Hepatocyte (in vitro differentiated cells): ENCODE measurements at regions not wholly inside any gene's neighbourhood (a gene's known extent, or its start where the extent isn't known, plus 50 kb on each side); places are given as distances from the start of the nearest gene placed in this dataset.

Experiments used
- DNase-seq: peaks from one replicate; pipeline ENCODE4 v3.0.0-alpha.2; 2016; ENCODE audit warnings: low spot score
- H2AFZ ChIP-seq: fragments of 200-600 bp; sonication (generic); 2 replicates; pipeline ENCODE4 v1.6.0; 2016; ENCODE audit warnings: antibody characterized with exemption, mild to moderate bottlenecking
- H3K27ac ChIP-seq: fragments of 200-600 bp; sonication (generic); 2 replicates; pipeline ENCODE4 v1.5.1; 2016; ENCODE audit warnings: mild to moderate bottlenecking
- H3K27me3 ChIP-seq: fragments of 200-600 bp; sonication (generic); 2 replicates; pipeline ENCODE4 v1.6.1; 2016
- H3K36me3 ChIP-seq: fragments of 200-600 bp; sonication (generic); replicated peaks from 2 replicates; pipeline ENCODE4 v1.5.1; 2016; ENCODE audit warnings: low read depth; ENCODE audit not compliant: insufficient read depth
- H3K4me1 ChIP-seq: fragments of 200-600 bp; sonication (generic); 2 replicates; pipeline ENCODE4 v1.5.1; 2016; ENCODE audit warnings: mild to moderate bottlenecking, moderate library complexity; ENCODE audit not compliant: insufficient read depth
- H3K4me2 ChIP-seq: fragments of 200-600 bp; sonication (generic); 2 replicates; pipeline ENCODE4 v1.6.0; 2016
- H3K4me3 ChIP-seq: fragments of 200-600 bp; sonication (generic); 2 replicates; pipeline ENCODE4 v1.5.1; 2016; ENCODE audit warnings: mild to moderate bottlenecking
- H3K79me2 ChIP-seq: fragments of 200-600 bp; sonication (generic); 2 replicates; pipeline ENCODE4 v1.6.0; 2017; ENCODE audit warnings: mild to moderate bottlenecking
- H3K9me2 ChIP-seq: fragments of 200-600 bp; sonication (generic); replicated peaks from 2 replicates; pipeline ENCODE4 v1.6.0; 2017; ENCODE audit warnings: mild to moderate bottlenecking; ENCODE audit not compliant: insufficient read depth
- H3K9me3 ChIP-seq: fragments of 200-600 bp; sonication (generic); 2 replicates; pipeline ENCODE4 v1.5.1; 2016; ENCODE audit warnings: low read depth, mild to moderate bottlenecking
- H4K20me1 ChIP-seq: fragments of 200-600 bp; sonication (generic); 2 replicates; pipeline ENCODE4 v1.6.0; 2016; ENCODE audit warnings: mild to moderate bottlenecking; ENCODE audit not compliant: insufficient read depth, poor library complexity, severe bottlenecking
- EZH2 ChIP-seq: fragments of 200-600 bp; sonication (generic); IDR thresholded peaks from 2 replicates; pipeline ENCODE4 v1.6.1; 2016; ENCODE audit warnings: antibody characterized with exemption, mild to moderate bottlenecking, borderline replicate concordance
- EZH2phosphoT487 ChIP-seq: fragments of 200-600 bp; sonication (generic); IDR thresholded peaks from one replicate; pipeline ENCODE4 v1.6.1; 2018; ENCODE audit warnings: antibody characterized with exemption, mild to moderate bottlenecking, low read depth, moderate library complexity; ENCODE audit not compliant: unreplicated experiment, severe bottlenecking
- WGBS: methylation state at CpG from one replicate; pipeline ENCODE4 v1.1.6; 2016; ENCODE audit warnings: low lambda C conversion rate; ENCODE audit errors: missing lambda C conversion rate; 5-methylcytosine and 5-hydroxymethylcytosine counted together
- TF ChIP-seq, protein P1 (sequence below): fragments of 200-600 bp; sonication (generic); IDR thresholded peaks from 2 replicates; pipeline ENCODE4 v1.5.1; 2016; ENCODE audit warnings: antibody characterized with exemption, mild to moderate bottlenecking; ENCODE audit not compliant: poor library complexity

- no peak overlapping the region for H3K4me2 ChIP-seq
- no peaks in the 10 kb centered on the region for H3K9me2 ChIP-seq
- no peaks in the 10 kb centered on the region for H3K9me3 ChIP-seq
- H2AFZ ChIP-seq = no peak overlapping the region
- no peaks in the 10 kb centered on the region for H4K20me1 ChIP-seq
- no peaks in the 10 kb centered on the region for H3K36me3 ChIP-seq
- WGBS = 81% methylated on average over 1 of the region's 1 CpG
- no peak for DNase-seq
- no peak overlapping the region for H3K27ac ChIP-seq
- no peaks in the 10 kb centered on the region for H3K27me3 ChIP-seq
- H3K79me2 ChIP-seq = no peaks in the 10 kb centered on the region
- no peak overlapping the region for H3K4me3 ChIP-seq
- no peaks in the 10 kb centered on the region for H3K4me1 ChIP-seq
- TF ChIP-seq, protein P1, sequence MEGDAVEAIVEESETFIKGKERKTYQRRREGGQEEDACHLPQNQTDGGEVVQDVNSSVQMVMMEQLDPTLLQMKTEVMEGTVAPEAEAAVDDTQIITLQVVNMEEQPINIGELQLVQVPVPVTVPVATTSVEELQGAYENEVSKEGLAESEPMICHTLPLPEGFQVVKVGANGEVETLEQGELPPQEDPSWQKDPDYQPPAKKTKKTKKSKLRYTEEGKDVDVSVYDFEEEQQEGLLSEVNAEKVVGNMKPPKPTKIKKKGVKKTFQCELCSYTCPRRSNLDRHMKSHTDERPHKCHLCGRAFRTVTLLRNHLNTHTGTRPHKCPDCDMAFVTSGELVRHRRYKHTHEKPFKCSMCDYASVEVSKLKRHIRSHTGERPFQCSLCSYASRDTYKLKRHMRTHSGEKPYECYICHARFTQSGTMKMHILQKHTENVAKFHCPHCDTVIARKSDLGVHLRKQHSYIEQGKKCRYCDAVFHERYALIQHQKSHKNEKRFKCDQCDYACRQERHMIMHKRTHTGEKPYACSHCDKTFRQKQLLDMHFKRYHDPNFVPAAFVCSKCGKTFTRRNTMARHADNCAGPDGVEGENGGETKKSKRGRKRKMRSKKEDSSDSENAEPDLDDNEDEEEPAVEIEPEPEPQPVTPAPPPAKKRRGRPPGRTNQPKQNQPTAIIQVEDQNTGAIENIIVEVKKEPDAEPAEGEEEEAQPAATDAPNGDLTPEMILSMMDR = no peak
- TF ChIP-seq EZH2 = no peak
- TF ChIP-seq EZH2phosphoT487 = no peak
Observed at GRCh38 chr3:15977090-15977489, 179.3 kb upstream of the ANKRD28 start.

- DNase-seq = no peak
- Histone ChIP-seq H3K9me2 (no peaks in the 10 kb centered on the region), H3K79me2 (no peaks in the 10 kb centered on the region), H4K20me1 (no peaks in the 10 kb centered on the region), H3K9me3 (no peaks in the 10 kb centered on the region), H2AFZ (no peak overlapping the region), H3K4me1 (no peaks in the 10 kb centered on the region), H3K36me3 (no peaks in the 10 kb centered on the region), H3K4me3 (no peak overlapping the region), H3K27ac (no peak overlapping the region), H3K4me2 (no peak overlapping the region), H3K27me3 (no peaks in the 10 kb centered on the region)
- 88% methylated on average over 5 of the region's 6 CpGs for WGBS
- no peak for TF ChIP-seq EZH2
- TF ChIP-seq EZH2phosphoT487 = no peak
- TF ChIP-seq, protein P1 = no peak
Observed at GRCh38 chr3:15977598-15978232, 179.9 kb upstream of the ANKRD28 start.

DNA sequence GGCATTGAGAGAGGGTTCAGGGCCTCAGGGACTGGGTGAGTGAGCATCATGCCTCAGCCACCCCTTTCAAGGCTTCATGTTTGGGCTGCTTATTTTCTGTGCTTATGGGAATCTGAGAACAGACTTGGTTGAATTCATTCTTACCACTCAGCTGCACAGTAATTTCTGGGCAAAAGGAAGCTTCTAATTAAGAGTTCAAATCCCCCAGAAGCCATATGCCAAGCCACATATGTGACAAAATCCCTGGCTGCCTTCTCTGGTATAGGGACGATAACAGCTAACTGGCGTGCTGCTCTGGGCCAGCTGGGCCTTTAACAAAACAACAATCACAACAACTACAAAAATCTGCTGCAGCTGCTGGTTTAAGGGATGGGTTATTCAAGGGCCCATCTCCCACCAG is 181.0 kb upstream of the ANKRD28 start:
- Histone ChIP-seq H3K4me1 (peaks cover 3% of the 10 kb centered on the region), H3K79me2 (no peaks in the 10 kb centered on the region), H3K9me3 (no peaks in the 10 kb centered on the region), H3K27ac (no peak overlapping the region), H4K20me1 (no peaks in the 10 kb centered on the region), H3K27me3 (no peaks in the 10 kb centered on the region), H3K4me3 (no peak overlapping the region), H3K36me3 (no peaks in the 10 kb centered on the region), H3K9me2 (no peaks in the 10 kb centered on the region), H2AFZ (no peak overlapping the region), H3K4me2 (no peak overlapping the region)
- TF ChIP-seq, protein P1 = no peak
- TF ChIP-seq EZH2 (no peak), EZH2phosphoT487 (no peak)
- 94% methylated on average over 2 of the region's 2 CpGs for WGBS
- DNase-seq = no peak

DNA sequence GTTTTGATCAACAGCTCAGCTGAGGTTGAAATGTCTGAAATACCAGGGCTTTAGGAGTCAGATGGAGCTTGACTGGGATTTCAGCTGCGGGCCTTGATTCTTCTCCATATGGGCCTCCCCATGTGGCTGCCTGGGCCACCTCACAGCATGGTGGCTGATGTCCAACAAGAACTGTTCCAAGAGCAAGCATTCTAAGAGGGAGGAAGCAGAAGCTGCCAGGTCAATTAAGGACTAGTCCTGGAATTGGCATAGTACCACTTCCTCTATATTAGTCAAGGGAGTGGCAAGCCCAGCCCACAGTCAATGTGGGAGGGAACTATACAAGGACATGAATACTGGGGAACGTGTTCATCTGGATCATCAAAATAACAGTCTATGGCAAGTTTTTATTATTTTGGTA is 181.7 kb upstream of the ANKRD28 start:
- TF ChIP-seq EZH2phosphoT487 (no peak), EZH2 (no peak)
- TF ChIP-seq, protein P1 = no peak
- no peaks in the 10 kb centered on the region for H3K36me3 ChIP-seq
- no peaks in the 10 kb centered on the region for H3K27me3 ChIP-seq
- 98% methylated on average over 2 of the region's 2 CpGs for WGBS
- no peaks in the 10 kb centered on the region for H4K20me1 ChIP-seq
- no peak overlapping the region for H3K4me3 ChIP-seq
- no peak overlapping the region for H2AFZ ChIP-seq
- no peaks in the 10 kb centered on the region for H3K9me2 ChIP-seq
- no peak overlapping the region for H3K4me2 ChIP-seq
- H3K9me3 ChIP-seq = no peaks in the 10 kb centered on the region
- H3K79me2 ChIP-seq = no peaks in the 10 kb centered on the region
- H3K4me1 ChIP-seq = peaks cover 3% of the 10 kb centered on the region
- DNase-seq = no peak
- no peak overlapping the region for H3K27ac ChIP-seq
